A549 (cell line): ENCODE measurements at regions not wholly inside any gene's neighbourhood (a gene's known extent, or its start where the extent isn't known, plus 50 kb on each side); places are given as distances from the start of the nearest gene placed in this dataset.

Experiments used
- ATAC-seq, 2 experiments: fragments of 200-7000 bp in 1 of 2; fragments of >200 bp in 1 of 2; cut with Nextera tagmentation in 1 of 2; cut with Tn5 transposase in 1 of 2; 3 replicates each; pipeline versions ENCODE4 v1.8.0 to v1.9.1; 2018 to 2020; ENCODE audit warnings: mild to moderate bottlenecking in 1 of 2, moderate library complexity in 1 of 2
- CTCF ChIA-PET: fragments of 300-600 bp; sonication (Branson Sonifier 250); formaldehyde crosslinking; extraction: SDS; loops from one replicate; lab custom pipeline; 2021; ENCODE audit warnings: antibody characterized with exemption, inconsistent platforms; lab: Yijun Ruan, JAX
- POLR2A ChIA-PET: fragments of 350-600 bp; formaldehyde crosslinking; extraction: SDS; loops from one replicate; lab custom pipeline; 2021; ENCODE audit warnings: antibody characterized with exemption, inconsistent platforms; lab: Yijun Ruan, JAX
- DNase-seq, 2 experiments: peaks; one replicate each; pipeline versions ENCODE4 v3.0.0 to v3.0.0-alpha.2; 2011 to 2016; ENCODE audit warnings: low read depth in 1 of 2, low spot score in 1 of 2
- FAIRE-seq: peaks from 2 replicates; lab custom pipeline; 2011; peaks lifted over from hg19 to GRCh38; lab: Jason Lieb, UNC
- H3K27ac ChIP-seq, 2 experiments: fragments of >200 bp; sonication (Bioruptor Twin); formaldehyde crosslinking; 3 replicates each; pipeline ENCODE4 v1.5.1; 2016 to 2017
- H3K4me1 ChIP-seq: fragments of >200 bp; sonication (Bioruptor Twin); formaldehyde crosslinking; 3 replicates; pipeline ENCODE4 v1.6.1; 2016
- H3K4me2 ChIP-seq: fragments of >200 bp; sonication (Bioruptor Twin); formaldehyde crosslinking; 3 replicates; pipeline ENCODE4 v1.6.1; 2016
- H3K4me3 ChIP-seq: fragments of >200 bp; sonication (Bioruptor Twin); formaldehyde crosslinking; 3 replicates; pipeline ENCODE4 v1.5.1; 2016
- H3K9me3 ChIP-seq: fragments of >200 bp; sonication (Bioruptor Twin); formaldehyde crosslinking; 3 replicates; pipeline ENCODE4 v1.6.1; 2016
- BHLHE40 ChIP-seq: IDR thresholded peaks from 2 replicates; pipeline ENCODE4 v1.6.1; 2012; ENCODE audit warnings: low read depth, low read length, inconsistent platforms
- CBX2 ChIP-seq: fragments of 200-600 bp; sonication (generic); IDR thresholded peaks from 2 replicates; pipeline ENCODE4 v1.6.1; 2016; ENCODE audit warnings: low read depth, mild to moderate bottlenecking, borderline replicate concordance
- CEBPB ChIP-seq, 2 experiments: fragments of >200 bp in 1 of 2; sonication (Bioruptor Twin) in 1 of 2; formaldehyde crosslinking in 1 of 2; IDR thresholded peaks; 2 replicates each; pipeline ENCODE4 v1.6.1; 2012 to 2016
- CHD4 ChIP-seq: fragments of 200-600 bp; sonication (generic); IDR thresholded peaks from 2 replicates; pipeline ENCODE4 v1.6.1; 2016; ENCODE audit warnings: antibody characterized with exemption, mild to moderate bottlenecking, borderline replicate concordance
- EHF ChIP-seq: fragments of 250-450 bp; sonication (Bioruptor Pico); IDR thresholded peaks from 2 replicates; pipeline ENCODE4 v1.5.0; 2020; ENCODE audit warnings: mild to moderate bottlenecking
- EP300 ChIP-seq, 2 experiments: fragments of >200 bp; sonication (Bioruptor Twin); formaldehyde crosslinking; IDR thresholded peaks; 2 replicates in 1 of 2; 3 replicates in 1 of 2; pipeline ENCODE4 v1.6.1; 2016 to 2017
- HDAC2 ChIP-seq: fragments of 200-600 bp; sonication (generic); IDR thresholded peaks from 2 replicates; pipeline ENCODE4 v1.6.1; 2016
- HOXA7 ChIP-seq: fragments of 250-450 bp; sonication (Bioruptor Pico); IDR thresholded peaks from 2 replicates; pipeline ENCODE4 v1.5.0; 2020; ENCODE audit warnings: mild to moderate bottlenecking, moderate library complexity
- HOXB13 ChIP-seq: fragments of 250-450 bp; sonication (Bioruptor Pico); IDR thresholded peaks from 2 replicates; pipeline ENCODE4 v1.5.0; 2020; ENCODE audit warnings: low read depth, mild to moderate bottlenecking, moderate library complexity
- JUNB ChIP-seq: fragments of >200 bp; sonication (Bioruptor Twin); formaldehyde crosslinking; IDR thresholded peaks from 2 replicates; pipeline ENCODE4 v1.6.1; 2016
- KDM5A ChIP-seq: fragments of 200-600 bp; sonication (generic); IDR thresholded peaks from 2 replicates; pipeline ENCODE4 v1.6.1; 2016; ENCODE audit warnings: antibody characterized with exemption, mild to moderate bottlenecking
- MAFK ChIP-seq: fragments of 450-650 bp; IDR thresholded peaks from 2 replicates; pipeline ENCODE4 v1.6.1; 2014; ENCODE audit not compliant: partially characterized antibody
- NPAS2 ChIP-seq: fragments of 250-450 bp; sonication (Bioruptor Pico); IDR thresholded peaks from 2 replicates; pipeline ENCODE4 v1.8.0; 2022; ENCODE audit warnings: mild to moderate bottlenecking, moderate library complexity, borderline replicate concordance
- NR3C1 ChIP-seq: fragments of >200 bp; sonication (Bioruptor Twin); formaldehyde crosslinking; IDR thresholded peaks from 3 replicates; pipeline ENCODE4 v1.6.1; 2017
- RAD21 ChIP-seq, 2 experiments: fragments of >200 bp in 1 of 2; sonication (Bioruptor Twin) in 1 of 2; formaldehyde crosslinking in 1 of 2; IDR thresholded peaks in 1 of 2; conservative IDR thresholded peaks in 1 of 2; 2 replicates in 1 of 2; 3 replicates in 1 of 2; pipeline ENCODE4 v1.6.1; 2012 to 2018; ENCODE audit warnings: inconsistent platforms in 1 of 2
- RARB ChIP-seq: fragments of 250-450 bp; sonication (Bioruptor Pico); IDR thresholded peaks from 2 replicates; pipeline ENCODE4 v1.8.0; 2021; ENCODE audit warnings: mild to moderate bottlenecking, moderate library complexity
- RCOR1 ChIP-seq: fragments of 150-350 bp; IDR thresholded peaks from 2 replicates; pipeline ENCODE4 v1.6.1; 2014; ENCODE audit warnings: antibody characterized with exemption, low read length, low read depth
- RNF2 ChIP-seq: fragments of 200-600 bp; sonication (generic); IDR thresholded peaks from 2 replicates; pipeline ENCODE4 v1.6.1; 2016; ENCODE audit warnings: low read depth, mild to moderate bottlenecking, antibody characterized with exemption, moderate library complexity, borderline replicate concordance
- TP53 ChIP-seq: fragments of 250-450 bp; sonication (Bioruptor Pico); IDR thresholded peaks from 2 replicates; pipeline ENCODE4 v1.5.0; 2021; ENCODE audit warnings: mild to moderate bottlenecking, moderate library complexity
- USF2 ChIP-seq: fragments of 450-650 bp; IDR thresholded peaks from 2 replicates; pipeline ENCODE4 v1.6.1; 2014; ENCODE audit warnings: antibody characterized with exemption
- ZNF302 ChIP-seq: fragments of 250-450 bp; sonication (Bioruptor Pico); IDR thresholded peaks from 2 replicates; pipeline ENCODE4 v1.9.0; 2021; ENCODE audit warnings: inconsistent platforms, mild to moderate bottlenecking, moderate library complexity
- ZSCAN20 ChIP-seq: fragments of 250-450 bp; sonication (Bioruptor Pico); IDR thresholded peaks from 2 replicates; pipeline ENCODE4 v1.8.0; 2022; ENCODE audit warnings: mild to moderate bottlenecking, moderate library complexity
- WGBS: methylation state at CpG from one replicate; pipeline ENCODE4 v1.1.6; 2017; ENCODE audit errors: missing lambda C conversion rate; 5-methylcytosine and 5-hydroxymethylcytosine counted together
- TF ChIP-seq, protein P1 (sequence below): fragments of 250-450 bp; sonication (Bioruptor Pico); IDR thresholded peaks from 2 replicates; pipeline ENCODE4 v1.5.0; 2021; ENCODE audit warnings: mild to moderate bottlenecking, moderate library complexity, borderline replicate concordance
- TF ChIP-seq, protein P2 (sequence below): IDR thresholded peaks from 2 replicates; pipeline ENCODE4 v1.6.1; 2012
- TF ChIP-seq, protein P3 (sequence below): IDR thresholded peaks from 2 replicates; pipeline ENCODE4 v1.6.1; 2012
- TF ChIP-seq, protein P4 (sequence below): fragments of 150-350 bp; IDR thresholded peaks from 2 replicates; pipeline ENCODE4 v1.6.1; 2014; ENCODE audit warnings: low read depth, mild to moderate bottlenecking, low read length
- TF ChIP-seq, protein P5 (sequence below): IDR thresholded peaks from 2 replicates; pipeline ENCODE4 v1.6.1; 2012; ENCODE audit warnings: low read depth, borderline replicate concordance

DNA sequence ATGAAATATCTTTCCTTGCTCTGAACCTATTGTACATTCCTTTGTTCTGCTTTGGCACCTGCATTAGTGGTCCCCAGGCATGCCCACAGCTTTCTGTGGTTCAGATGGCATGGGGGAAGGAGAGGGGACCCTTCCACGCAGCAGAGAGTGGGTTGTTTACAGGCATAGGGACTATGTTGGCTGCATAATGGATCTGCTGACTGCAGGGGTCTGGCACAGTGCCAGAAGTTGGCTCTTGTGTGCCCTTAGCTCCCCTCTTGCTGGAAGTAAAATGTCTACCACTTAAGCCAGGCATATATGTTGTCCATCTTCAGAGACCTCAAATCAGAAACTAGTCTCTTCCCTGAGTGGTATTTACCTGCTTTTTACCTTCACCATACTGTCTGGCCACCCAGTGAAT is 651.9 kb upstream of the PCDH7 start:
- ATAC-seq (no peak), DNase-seq (no peak), FAIRE-seq (no peak)
- POLR2A ChIA-PET = no interaction called here
- WGBS = no CpG with 5 or more reads among the region's 1 CpG
- Histone ChIP-seq H3K9me3 (no peaks in the 10 kb centered on the region), H3K4me3 (no peak overlapping the region), H3K4me1 (no peaks in the 10 kb centered on the region), H3K4me2 (no peak overlapping the region), H3K27ac (no peak overlapping the region)
- TF ChIP-seq USF2 (no peak), KDM5A (no peak), NPAS2 (CRISPR knock-in tag) (no peak), EP300 (IDR thresholded peaks at IDR 0.05) (no peak), HDAC2 (no peak), CBX2 (no peak), MAFK (no peak), RNF2 (no peak), HOXB13 (CRISPR knock-in tag) (no peak), NR3C1 (no peak), CHD4 (no peak), CEBPB (IDR thresholded peaks at IDR 0.05) (no peak), RARB (CRISPR knock-in tag) (no peak), ZSCAN20 (CRISPR knock-in tag) (no peak), TP53 (CRISPR knock-in tag) (no peak)
- TF ChIP-seq, protein P1, sequence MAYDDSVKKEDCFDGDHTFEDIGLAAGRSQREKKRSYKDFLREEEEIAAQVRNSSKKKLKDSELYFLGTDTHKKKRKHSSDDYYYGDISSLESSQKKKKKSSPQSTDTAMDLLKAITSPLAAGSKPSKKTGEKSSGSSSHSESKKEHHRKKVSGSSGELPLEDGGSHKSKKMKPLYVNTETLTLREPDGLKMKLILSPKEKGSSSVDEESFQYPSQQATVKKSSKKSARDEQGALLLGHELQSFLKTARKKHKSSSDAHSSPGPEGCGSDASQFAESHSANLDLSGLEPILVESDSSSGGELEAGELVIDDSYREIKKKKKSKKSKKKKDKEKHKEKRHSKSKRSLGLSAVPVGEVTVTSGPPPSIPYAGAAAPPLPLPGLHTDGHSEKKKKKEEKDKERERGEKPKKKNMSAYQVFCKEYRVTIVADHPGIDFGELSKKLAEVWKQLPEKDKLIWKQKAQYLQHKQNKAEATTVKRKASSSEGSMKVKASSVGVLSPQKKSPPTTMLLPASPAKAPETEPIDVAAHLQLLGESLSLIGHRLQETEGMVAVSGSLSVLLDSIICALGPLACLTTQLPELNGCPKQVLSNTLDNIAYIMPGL (CRISPR knock-in tag) = no peak
- TF ChIP-seq, protein P2, sequence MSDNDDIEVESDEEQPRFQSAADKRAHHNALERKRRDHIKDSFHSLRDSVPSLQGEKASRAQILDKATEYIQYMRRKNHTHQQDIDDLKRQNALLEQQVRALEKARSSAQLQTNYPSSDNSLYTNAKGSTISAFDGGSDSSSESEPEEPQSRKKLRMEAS = no peak
- TF ChIP-seq, protein P3, sequence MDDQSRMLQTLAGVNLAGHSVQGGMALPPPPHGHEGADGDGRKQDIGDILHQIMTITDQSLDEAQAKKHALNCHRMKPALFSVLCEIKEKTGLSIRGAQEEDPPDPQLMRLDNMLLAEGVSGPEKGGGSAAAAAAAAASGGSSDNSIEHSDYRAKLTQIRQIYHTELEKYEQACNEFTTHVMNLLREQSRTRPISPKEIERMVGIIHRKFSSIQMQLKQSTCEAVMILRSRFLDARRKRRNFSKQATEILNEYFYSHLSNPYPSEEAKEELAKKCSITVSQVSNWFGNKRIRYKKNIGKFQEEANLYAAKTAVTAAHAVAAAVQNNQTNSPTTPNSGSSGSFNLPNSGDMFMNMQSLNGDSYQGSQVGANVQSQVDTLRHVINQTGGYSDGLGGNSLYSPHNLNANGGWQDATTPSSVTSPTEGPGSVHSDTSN = no peak
- TF ChIP-seq, protein P4, sequence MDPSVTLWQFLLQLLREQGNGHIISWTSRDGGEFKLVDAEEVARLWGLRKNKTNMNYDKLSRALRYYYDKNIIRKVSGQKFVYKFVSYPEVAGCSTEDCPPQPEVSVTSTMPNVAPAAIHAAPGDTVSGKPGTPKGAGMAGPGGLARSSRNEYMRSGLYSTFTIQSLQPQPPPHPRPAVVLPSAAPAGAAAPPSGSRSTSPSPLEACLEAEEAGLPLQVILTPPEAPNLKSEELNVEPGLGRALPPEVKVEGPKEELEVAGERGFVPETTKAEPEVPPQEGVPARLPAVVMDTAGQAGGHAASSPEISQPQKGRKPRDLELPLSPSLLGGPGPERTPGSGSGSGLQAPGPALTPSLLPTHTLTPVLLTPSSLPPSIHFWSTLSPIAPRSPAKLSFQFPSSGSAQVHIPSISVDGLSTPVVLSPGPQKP = no peak
- CTCF ChIA-PET = no interaction called here

GRCh38 chr4:30073011-30073710 is 647.0 kb upstream of the PCDH7 start:
- ChIA-PET CTCF (no interaction called here), POLR2A (no interaction called here)
- no peak for DNase-seq
- Histone ChIP-seq H3K4me3 (no peak overlapping the region), H3K9me3 (no peaks in the 10 kb centered on the region), H3K4me2 (no peak overlapping the region), H3K27ac (no peak overlapping the region), H3K4me1 (no peaks in the 10 kb centered on the region)
- no peak for ATAC-seq
- no peak for FAIRE-seq
- 21% methylated on average over 3 of the region's 3 CpGs for WGBS
- TF ChIP-seq CBX2 (no peak), HOXA7 (CRISPR knock-in tag) (no peak), EHF (CRISPR knock-in tag) (no peak), RNF2 (no peak), BHLHE40 (no peak), ZNF302 (no peak), JUNB (no peak), NPAS2 (CRISPR knock-in tag) (no peak), RAD21 (conservative IDR thresholded peaks at IDR 0.05 in 1 of 2, IDR thresholded peaks at IDR 0.05 in 1 of 2) (no peak), USF2 (no peak), RCOR1 (no peak)
- TF ChIP-seq, protein P3 = no peak
- TF ChIP-seq, protein P1 (CRISPR knock-in tag) = no peak
- TF ChIP-seq, protein P5, sequence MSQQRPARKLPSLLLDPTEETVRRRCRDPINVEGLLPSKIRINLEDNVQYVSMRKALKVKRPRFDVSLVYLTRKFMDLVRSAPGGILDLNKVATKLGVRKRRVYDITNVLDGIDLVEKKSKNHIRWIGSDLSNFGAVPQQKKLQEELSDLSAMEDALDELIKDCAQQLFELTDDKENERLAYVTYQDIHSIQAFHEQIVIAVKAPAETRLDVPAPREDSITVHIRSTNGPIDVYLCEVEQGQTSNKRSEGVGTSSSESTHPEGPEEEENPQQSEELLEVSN = no peak
